NCI-H69 (cell line): ENCODE measurements at regions not wholly inside any gene's neighbourhood (a gene's known extent, or its start where the extent isn't known, plus 50 kb on each side); places are given as distances from the start of the nearest gene placed in this dataset.

ENCODE experiments used
- DNase-seq: peaks from one replicate; lab custom pipeline; 2025; lab: John Stamatoyannopoulos, UW

DNA sequence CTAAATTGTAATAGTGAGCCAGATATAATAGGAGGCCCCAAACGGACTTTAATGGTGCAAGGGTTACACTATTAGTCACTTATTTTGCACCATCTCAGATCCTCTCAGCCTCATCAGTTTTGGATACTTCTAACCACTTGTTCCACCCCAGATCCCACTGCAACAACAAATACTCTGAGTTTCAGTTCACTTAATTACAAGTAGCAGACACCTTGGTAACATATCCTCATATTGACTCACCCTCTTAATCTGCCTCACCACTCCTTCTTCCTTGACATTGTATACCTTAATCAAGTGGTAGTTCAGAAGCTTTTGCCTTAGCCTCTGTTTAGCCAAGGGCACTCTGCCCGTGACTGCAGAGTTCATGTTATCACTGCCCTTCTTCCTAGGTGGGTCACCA is 256.1 kb upstream of the UBASH3B start:
- DNase-seq, result no peak

DNA sequence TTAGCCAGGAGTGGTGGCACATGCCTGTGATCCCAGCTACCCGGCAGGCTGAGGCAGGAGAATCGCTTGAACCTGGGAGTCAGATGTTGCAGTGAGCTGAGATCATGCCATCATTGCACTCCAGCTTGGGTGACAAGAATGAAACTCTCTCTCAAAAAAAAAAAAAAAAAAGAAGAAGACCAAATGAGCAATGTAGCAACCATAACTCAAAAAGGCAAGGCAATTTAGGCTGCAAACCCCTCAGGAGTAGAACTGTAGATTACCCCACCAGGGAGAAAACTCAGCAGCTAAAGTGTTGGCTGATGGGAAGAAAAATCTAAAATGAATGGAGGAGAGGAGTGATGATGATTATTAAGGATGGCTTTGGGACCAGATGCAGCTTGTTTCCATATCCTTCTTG is 256.7 kb upstream of the UBASH3B start:
- DNase-seq, result no peak

DNA sequence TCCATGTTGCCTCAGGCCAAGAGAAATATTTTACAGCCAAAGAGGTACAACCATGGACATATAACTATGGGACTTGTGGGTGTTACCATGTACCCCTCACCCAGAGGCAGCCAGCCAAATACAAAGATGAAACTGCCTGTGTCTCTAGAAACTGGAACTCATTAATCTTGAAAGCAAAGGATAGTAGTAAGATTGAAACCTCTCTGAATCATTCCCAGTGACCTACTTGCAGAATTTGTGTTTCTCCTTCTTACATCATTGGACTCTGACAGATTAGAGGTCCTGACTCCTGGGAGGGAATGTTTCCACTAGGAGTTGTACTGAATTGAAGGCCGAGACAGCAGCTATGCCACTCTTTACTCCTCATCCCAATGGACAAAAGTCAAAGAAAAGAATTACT is 257.4 kb upstream of the UBASH3B start:
- no peak for DNase-seq

DNA sequence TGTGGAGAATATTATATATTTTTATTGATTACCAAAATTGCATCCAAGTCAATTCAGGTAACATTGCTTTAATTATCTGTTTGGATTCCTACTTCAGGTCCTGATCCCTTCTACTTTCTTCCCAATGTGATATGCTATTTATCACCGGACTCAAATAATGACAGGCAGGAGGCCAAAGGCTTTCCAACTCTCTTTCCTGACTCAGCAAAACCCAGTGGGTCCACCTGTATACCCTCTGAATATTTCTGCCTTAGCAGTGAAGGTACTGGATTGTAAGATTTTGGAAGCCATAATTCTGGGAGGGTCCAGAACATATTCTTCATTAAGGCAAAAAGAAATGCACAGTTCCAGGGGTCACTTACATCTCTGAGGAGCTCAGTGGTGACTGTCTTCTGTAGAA is 260.2 kb upstream of the UBASH3B start:
- no peak for DNase-seq

DNA sequence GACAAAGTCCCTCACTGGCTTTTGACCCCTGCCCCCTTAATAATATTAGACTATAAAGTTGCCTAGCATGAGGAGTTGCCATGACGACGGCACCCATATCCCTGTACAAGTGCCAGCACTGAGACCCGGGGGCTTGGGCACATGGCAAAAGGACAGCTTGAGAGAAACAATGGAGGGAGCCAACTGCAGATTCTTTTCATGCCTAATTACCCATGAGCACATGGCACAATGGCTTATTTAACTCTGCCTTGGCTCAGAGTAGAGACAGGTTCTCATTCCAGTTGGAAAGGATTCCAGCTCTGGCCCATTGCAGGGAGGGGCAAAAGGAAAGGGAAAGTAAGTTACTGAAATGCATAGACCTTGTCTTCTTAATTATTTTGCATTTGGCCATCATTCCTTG is 261.2 kb upstream of the UBASH3B start:
- DNase-seq, result peak; percentile 61

DNA sequence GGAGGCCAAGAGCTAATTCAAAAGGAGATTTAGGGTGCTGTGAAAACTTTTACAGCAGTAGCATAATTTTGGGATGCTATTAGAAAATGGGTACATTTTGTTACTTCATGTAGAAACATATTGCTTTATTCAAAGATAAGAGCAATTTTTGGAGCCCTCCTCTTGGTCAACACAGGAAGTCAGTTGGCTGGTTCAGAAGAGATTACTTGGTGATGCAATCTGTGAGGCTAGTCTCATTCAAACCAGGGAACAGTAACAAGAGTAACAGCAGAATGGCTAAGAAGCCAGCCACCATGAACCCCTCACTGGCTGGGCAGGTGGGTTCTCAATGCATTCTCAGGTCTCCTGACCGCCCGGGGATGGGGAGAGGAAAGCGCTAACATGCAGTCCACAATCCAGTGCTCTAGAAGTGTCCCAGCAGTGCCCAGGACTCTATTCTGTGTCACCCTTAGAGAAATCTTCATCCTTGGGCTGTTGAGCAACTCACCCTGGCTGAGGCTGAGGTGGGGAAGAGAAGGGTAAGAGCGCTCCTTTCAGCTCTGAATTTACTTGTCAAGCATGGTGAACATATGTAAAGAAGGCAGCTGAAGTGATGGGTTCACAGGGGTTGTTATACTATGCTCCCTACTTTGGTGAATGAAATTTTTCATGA is 262.2 kb upstream of the UBASH3B start:
- no peak for DNase-seq

DNA sequence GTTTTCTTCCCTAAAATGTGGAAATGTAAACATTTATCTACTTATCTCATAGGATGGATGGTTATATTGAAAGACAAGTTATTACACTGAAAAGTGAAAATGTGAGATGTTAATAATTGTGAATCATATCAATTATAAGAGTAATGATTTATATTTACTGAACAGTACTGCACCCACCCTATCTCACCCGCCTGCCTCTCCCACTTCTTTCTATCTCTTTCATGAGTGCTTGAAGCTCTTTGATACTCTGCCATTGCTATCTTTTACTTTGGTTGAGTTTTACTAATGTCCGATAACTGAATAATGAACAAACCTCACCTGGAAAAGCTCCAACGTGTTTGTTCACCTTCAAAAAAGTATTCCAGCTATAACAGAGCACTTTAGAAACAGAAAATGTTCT is 263.0 kb upstream of the UBASH3B start:
- DNase-seq, result no peak

DNA sequence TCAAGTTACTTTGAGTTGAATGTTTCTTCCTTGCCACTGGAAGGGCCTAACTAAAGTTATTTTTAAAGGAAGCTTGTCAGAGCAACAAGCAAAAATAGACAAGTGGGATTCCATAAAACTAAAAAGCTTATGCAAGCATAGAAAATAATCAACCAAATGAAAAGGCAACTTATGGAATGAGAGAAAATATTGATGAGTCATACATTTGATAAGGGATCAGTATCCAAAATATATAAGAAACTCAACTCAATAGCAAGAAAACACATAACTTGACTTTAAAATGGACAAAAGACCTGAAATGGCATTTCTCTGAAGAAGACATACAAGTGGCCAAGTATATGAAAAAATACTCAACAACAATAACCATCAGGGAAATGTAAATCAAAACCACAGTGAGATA is 264.5 kb upstream of the UBASH3B start:
- no peak for DNase-seq

DNA sequence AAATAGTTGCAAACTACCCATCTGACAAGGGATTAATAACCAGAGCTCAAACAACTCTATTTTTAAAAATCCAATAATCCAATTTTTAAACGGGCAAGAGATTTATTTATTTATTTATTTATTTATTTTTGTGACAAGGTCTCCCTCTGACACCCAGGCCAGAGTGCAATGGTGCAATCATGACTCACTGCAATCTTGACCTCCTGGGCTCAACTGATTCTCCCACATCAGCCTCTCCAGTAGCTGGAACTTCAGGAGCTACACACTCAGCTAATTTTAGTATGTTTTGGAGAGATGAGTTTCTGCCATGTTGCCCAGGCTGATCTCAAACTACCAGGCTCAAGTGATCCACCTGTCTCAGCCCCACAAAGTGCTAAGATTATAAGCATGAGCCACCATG is 267.2 kb upstream of the BLID start:
- no peak for DNase-seq

DNA sequence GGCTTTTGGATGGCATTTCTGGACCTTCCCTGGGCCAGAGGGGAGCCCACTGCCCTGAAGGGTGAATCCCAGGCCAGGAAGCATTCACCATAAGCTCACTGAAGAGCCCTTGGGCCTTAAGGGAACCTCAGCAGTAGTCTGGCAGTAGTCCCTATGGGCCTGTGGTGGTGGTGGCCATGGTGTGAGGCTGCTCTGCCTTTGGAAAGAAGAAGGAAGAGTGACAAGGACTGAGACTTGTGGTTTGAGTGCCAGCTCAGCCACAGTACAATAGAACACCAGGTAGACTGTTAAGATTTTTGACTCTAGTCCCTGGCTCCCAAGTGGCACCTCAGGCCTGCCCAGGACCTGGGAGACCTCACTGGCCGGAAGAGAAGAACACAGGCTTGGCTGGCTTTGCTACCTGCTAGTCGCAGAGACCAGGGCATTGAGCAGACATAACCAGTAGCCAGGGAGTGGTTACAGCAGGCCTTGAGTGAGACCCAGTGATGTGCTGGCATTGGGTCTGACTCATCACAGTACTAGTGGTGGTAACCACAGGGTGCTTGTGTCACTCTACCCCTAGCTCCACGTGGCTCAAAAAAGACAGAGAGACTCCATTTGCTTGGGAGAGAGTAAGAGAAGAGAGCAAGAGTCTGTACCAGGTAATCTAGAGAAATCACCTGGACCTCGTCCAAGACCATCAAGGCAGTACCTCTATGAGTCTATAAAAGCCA is 259.8 kb upstream of the BLID start:
- no peak for DNase-seq

DNA sequence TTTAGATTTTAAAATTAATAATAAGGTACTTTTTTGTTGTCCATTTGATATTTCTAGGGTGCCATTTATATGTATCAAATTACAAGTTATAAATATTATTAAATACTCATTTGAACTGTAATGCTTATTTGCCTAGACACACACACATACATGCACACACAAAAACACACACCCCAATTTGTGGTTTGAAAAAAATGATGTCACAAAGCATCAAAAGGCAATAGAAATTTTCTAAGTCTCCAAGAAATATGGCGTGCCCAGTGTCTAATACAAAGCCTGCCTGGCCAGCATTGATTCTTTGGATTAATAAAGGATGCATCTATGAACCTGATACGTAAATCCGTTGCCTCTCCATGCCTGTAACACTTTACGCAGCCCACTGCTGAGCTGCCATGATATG is 252.8 kb upstream of the BLID start:
- DNase-seq, result no peak

DNA sequence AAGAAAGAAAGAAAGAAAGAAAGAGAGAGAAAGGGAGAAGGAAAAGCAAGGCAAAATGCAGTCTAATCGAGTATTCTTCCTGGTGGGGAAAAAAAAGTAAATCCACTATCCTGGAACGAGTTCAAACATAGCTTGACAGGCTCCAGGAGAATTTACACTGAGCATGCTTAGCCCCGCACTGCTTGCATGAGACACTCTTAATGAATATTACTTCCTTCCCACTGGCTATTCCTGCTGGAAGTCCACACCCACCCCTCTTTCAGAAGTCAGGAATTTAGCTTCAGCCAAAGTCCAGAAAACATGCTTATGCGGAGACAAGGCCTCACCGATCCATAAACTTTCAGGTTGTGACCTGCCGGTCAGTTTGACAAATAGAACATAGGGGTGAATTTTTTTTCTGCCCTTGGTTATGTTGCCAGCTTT is 251.8 kb upstream of the BLID start:
- no peak for DNase-seq

DNA sequence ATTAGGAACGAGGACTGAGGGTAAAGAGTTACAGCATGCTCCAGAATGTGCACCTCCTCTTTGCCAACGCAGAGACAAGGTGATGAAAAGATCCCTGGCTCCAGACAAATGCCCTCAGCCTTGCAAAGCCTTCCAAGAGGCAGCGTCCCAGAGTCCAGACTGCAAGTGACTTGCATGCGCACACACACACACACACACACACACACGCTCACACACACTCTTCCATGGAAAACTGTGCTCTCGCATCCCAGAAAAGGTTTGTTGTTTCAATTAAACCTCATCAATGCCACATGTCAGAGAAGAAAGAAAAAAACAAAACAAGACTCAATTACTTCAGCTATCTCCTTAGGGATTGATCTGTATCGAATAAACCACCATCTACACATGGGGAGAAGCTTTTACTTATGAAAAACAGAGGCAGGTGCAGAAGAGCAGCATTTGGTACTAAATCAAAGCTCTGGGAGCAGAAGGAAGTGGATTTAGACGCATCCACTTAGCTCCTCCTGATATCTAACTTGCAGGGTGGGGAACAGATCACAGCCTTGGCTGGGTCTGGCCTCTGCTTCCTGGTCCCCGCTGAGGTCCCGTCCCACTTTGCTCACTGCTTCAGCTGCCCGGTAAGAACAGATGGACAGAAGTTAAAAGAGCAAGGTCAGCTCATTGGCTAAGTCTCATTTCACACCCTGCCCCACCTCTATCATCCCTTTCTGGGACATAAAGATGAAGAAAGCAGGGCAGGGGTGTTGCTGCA is 249.8 kb upstream of the BLID start:
- peak; percentile 3 for DNase-seq

DNA sequence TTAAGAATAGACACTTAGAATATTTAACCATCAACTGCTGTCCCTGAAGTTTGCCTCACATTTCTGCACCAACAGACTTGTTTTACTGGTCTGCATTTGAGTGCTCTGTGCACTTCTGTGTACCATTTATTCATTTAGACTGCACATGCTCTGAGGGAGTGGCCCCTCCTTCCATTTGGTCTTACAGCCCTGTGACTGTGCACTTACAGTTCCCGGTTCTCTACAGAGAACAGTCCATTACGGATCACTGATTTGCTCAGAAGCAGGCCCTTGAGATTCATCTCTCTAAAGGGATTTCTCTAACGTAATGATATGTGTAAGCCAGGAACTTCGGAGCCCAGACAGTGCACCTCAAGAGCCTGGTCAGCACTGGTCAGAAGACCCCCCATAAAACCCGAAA is 247.3 kb upstream of the BLID start:
- DNase-seq, result no peak

DNA sequence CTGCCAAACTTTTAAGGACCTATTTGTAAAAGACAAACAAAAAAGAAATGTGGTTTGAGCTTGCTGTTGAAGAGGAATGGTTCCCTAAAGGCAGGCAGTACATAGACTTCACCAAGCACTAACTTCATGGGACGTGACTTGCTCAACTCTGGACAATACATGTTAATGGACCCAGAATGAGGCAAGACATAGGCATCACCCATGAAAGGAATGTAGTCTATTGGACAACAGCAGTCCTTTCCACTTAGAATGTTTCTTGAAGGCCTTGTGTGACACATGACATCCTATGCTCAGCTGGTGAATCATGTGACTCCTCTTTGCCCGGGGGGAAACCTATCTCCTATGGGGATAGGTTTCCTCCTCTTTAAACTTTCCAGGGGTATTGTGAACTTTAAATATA is 246.4 kb upstream of the BLID start:
- DNase-seq, result no peak

DNA sequence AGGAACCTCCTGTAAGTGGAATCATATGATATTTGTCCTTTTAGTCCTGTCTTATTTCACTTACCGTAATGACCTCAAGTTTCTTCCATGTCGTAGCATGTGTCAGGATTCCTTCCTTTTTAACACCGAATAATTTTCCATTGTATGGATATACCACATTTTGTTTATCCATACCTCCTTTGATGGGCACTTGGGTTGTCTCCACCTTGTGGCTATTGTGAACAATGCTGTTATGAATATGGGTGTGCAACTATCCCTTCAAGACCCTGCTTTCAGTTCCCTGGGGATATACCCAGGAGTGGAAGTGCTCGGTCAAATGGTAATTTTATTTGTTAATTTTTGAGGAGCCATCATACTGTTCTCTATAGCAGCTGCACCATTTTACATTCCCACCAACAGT is 244.9 kb upstream of the BLID start:
- no peak for DNase-seq

DNA sequence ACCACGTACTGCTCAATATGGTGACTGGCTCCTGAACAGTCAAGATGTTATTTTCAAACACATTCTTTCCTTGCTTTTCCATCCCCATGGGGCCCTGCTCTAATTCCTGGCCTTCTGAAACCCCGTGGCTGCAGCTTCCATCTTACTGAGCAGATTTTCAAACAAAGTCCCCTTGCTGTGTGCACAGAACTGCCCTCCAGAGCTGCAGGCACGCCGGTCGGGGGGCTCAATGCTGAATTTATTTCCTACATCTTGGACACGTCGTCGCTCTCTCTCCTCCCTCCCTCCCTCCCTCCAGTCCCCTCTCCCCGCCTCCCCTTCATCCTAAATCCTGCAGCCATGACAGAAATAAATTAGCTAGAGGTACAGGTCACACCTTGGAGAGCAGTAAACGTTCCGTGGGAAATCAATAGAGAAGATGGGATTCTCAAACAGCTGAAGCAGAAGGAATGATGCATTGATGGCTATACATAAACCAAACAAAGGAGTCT is 243.1 kb upstream of the BLID start:
- peak; percentile 6 for DNase-seq

DNA sequence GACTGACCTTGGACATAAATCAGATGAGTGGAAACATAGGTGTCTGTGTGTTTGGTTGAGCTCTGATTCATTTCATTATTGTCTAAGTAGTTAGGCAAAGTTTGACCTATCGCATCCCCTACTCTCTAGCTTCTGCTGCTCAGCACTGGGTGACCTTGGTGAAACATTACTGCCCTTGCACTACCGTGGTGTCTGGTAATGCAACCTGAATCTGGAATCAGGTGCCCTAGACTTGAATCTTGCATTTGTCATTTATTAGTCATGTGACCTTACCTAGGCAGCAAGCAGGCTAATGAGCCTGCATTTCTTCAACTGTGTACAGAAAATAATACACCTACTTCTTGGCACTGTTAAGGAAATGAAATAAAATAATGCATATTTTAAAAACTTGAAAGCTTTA is 242.3 kb upstream of the BLID start:
- no peak for DNase-seq

DNA sequence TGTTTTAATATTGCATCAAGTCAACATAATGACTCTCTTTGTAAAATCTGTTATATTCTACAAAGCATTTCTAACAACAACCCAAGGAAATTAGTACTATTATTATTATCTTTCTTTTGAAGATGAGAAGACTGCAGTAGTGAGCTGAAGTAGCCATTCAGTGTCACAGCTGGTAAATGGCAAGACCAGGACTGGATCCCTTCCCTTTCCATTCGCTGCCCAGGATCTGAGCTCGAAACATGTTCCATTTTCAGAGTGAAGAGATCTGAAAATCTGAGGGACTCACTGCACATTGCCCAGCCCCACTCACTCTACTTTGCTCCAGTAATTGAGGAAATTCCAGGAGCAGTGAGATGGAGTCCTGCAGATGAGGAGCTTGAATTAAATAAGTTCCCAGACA is 240.0 kb upstream of the BLID start:
- DNase-seq, result no peak

DNA sequence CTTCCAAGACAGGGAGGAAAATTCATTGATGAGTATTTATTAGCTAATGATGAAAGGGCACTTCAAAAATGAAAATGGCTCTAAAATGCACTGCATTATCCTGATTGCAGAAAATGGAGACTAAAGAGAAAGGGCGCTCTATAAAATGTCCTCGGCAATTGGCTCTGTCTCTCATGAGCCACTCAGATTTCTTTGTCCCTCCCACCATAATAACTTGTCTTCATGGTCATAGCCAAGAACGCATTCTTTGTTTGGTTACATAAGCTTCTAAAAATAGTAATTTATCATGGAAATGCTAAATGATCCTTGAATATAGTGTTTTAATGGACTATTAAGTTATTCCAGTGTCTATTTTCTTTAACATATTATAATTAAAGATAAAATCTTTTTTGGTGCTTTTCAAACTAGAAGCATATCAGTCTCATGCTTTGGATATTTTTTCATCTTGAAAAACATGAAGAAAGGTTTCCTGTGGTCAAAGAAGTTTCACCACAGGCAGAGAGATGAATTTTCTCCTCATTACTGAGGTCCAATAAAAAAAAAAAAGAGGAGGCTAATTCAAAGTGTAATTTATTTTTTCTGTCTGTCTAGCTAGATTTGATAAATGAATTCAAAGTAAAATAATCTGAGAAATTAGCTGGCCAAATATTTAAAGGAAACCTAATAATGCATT is 238.1 kb upstream of the BLID start:
- DNase-seq, result no peak

DNA sequence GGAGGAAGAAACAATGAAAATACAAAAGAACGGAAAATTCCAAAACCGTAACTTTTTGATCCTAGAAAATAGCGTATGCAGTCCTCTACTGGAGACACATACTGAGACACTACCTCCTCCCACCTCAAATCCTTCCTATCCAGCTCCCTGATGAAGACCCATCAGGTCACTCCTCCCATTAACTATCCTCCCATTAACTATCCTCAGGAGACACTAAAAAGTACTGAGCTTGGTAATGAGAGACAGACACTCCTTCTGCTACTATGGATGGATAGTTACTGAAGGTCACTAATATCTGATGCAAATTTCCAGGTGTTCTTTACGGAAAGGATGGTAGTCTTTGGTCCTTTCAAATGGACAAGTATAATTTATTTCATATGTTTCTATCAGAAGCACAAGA is 237.5 kb upstream of the BLID start:
- DNase-seq, result no peak

DNA sequence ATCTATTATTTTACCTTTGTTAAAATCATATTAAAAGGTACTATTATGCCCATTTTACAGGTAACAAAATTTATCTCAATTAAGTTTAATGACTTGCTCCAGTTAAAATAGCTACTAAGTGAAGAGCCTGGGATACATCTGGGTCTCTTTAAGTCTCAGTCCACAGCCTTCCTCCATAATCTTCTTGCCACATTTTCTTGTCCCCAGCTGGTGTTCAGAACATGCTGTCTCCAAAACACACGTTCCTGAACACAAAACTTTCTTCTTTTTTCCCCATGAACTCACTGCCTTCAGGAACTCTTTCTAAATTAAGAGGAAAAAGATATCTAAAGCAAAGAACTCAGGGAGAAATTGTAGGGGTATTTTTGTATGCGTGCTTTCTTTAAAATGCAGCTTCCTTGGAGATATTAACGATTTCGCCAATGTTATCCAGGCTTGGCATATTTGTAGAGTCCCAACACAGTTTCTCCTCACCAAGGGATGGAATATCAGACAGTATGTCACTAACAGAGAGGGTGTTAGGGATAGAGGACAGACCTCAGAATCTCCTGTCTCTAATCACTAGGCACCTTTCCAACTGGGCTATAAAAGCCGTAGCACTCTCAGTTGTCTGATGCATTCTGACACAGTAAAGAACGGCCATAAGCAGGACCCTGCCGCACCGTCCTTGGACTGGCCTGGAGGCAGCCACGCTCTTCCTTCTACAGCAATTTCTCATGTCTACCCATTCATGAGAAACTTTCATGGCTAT is 232.8 kb upstream of the BLID start:
- no peak for DNase-seq
